ENCODE measurements at regions not wholly inside any gene's neighbourhood (a gene's known extent, or its start where the extent isn't known, plus 50 kb on each side); places are given as distances from the start of the nearest gene placed in this dataset.

DNA sequence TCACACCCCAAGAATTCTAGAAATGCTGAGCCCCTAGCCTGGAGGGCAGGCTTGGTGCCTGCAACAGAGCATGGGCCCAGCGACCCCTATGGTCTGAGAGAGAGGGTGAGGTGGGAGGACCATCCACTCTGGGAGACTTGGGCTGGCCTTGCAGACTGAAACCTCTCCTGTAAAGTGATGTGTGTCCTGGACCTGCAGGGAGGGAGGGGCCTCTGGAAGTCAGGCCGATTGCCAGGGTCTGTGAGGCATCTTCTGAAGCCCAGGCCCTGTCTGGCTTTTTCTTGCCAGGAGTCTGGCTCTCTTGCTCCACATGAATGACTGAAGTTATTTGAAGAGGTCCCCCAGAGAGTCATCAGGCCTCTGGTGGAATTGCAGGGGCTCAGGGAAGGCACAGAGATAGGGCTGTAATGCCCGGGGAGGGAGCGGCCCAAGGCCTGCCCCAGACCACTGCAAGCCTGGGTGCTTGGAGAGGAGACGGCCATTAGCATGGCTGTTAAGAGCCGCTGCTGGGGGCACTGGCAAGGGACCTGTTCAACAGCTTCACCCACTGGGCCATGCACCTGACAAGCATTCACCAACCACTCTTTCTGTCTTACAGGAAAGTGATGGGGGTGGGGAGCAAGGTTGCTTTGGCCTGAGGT lies 56.0 kb upstream of the CHRNA7 start:
- Histone ChIP-seq H3K27me3 (ENCODE audit: insufficient read depth, poor library complexity, severe bottlenecking) (peaks cover 15% of the 10 kb centered on the region), H3K4me3 (ENCODE audit: severe bottlenecking) (no peak overlapping the region), H3K27ac (ENCODE audit: poor library complexity, severe bottlenecking) (no peak overlapping the region), H3K4me1 (ENCODE audit: insufficient read depth, poor library complexity, severe bottlenecking) (peaks cover 2% of the 10 kb centered on the region), H3K36me3 (ENCODE audit: low read depth) (no peaks in the 10 kb centered on the region), H3K9me3 (ENCODE audit: severe bottlenecking) (no peaks in the 10 kb centered on the region)
- ATAC-seq (ENCODE audit: low read depth) (no peak), DNase-seq (ENCODE audit: low spot score) (no peak)
- TF ChIP-seq, protein P1, sequence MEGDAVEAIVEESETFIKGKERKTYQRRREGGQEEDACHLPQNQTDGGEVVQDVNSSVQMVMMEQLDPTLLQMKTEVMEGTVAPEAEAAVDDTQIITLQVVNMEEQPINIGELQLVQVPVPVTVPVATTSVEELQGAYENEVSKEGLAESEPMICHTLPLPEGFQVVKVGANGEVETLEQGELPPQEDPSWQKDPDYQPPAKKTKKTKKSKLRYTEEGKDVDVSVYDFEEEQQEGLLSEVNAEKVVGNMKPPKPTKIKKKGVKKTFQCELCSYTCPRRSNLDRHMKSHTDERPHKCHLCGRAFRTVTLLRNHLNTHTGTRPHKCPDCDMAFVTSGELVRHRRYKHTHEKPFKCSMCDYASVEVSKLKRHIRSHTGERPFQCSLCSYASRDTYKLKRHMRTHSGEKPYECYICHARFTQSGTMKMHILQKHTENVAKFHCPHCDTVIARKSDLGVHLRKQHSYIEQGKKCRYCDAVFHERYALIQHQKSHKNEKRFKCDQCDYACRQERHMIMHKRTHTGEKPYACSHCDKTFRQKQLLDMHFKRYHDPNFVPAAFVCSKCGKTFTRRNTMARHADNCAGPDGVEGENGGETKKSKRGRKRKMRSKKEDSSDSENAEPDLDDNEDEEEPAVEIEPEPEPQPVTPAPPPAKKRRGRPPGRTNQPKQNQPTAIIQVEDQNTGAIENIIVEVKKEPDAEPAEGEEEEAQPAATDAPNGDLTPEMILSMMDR (IDR thresholded peaks at IDR 0.05; ENCODE audit: poor library complexity, severe bottlenecking), result no peak

DNA sequence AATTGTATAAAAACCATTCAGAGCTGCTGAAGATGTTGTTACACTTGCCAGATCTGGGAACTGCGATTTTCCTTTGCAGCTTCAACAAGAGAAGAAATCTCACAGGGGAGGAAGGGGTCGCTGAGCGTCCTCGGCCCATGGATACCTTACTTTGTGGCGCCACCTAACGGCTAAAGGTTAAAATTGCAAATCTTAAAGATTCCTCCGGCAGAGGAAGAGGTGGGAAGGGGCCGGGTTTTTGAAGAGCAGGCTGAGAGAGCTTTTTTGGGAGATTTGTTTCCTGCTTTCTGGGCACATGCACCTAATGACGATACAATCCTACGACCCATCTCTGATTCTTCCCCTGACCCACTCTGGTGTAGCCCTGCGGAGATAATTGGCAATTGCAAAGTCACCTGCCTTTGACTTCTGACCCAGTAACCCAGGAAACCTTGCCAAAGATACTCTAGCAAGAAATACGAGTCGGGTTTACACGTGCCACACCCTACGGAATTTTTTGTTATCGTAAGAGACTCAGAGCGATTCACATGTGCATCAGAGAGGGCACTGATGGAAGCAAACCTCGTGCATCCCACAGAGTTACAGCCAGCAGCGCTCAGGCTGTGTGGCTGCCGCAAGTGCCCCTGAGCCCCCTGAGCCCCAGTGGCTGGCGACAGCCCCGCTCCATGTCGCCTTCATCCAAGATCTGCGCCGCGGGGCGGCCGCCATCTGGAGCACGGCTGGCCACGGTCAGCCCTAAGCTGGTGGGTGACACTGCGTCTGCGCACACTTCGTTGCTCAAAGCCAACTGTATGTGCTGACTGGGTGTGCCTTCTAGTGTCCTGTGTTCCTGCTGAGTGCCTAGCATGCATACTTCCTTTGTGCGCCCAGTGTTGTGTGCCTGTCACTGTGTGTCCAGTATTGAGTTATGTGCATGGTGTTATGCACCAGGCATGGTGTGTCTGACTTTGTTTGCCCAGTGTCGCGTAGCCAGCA lies 55.2 kb upstream of the CHRNA7 start:
- Histone ChIP-seq H3K27me3 (ENCODE audit: insufficient read depth, poor library complexity, severe bottlenecking) (peaks cover 6% of the 10 kb centered on the region), H3K4me1 (ENCODE audit: insufficient read depth, poor library complexity, severe bottlenecking) (peaks cover 2% of the 10 kb centered on the region), H3K4me3 (ENCODE audit: severe bottlenecking) (peak overlapping the region; percentile 2), H3K36me3 (ENCODE audit: low read depth) (no peaks in the 10 kb centered on the region), H3K9me3 (ENCODE audit: severe bottlenecking) (no peaks in the 10 kb centered on the region), H3K27ac (ENCODE audit: poor library complexity, severe bottlenecking) (no peak overlapping the region)
- no peak for DNase-seq (ENCODE audit: low spot score)
- TF ChIP-seq, protein P1 (IDR thresholded peaks at IDR 0.05; ENCODE audit: poor library complexity, severe bottlenecking), result peak; percentile 91
- peak; percentile 47 for ATAC-seq (ENCODE audit: low read depth)

DNA sequence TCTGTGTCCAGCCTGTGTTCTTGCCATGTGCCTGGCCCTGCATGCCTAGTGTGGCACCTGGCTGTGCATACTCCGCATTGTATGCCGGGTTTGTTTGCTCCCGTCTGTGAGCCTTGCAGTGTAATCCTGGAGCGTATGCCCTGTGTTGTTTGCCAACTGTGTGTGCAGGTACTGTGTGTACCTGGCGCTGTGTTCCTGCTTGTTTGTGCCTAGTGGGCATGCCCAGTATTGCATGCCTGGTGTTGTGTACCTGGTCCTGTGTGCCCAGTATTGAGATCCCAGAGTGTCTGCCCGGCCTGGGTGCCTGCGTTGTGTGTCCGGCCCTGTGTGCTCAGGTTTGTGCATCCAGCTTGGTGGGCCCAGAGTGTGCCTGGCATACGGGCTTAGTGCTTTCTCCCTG lies 54.5 kb upstream of the CHRNA7 start:
- Histone ChIP-seq H3K4me1 (ENCODE audit: insufficient read depth, poor library complexity, severe bottlenecking) (peaks cover 2% of the 10 kb centered on the region), H3K27me3 (ENCODE audit: insufficient read depth, poor library complexity, severe bottlenecking) (peaks cover 5% of the 10 kb centered on the region), H3K4me3 (ENCODE audit: severe bottlenecking) (no peak overlapping the region), H3K27ac (ENCODE audit: poor library complexity, severe bottlenecking) (no peak overlapping the region), H3K36me3 (ENCODE audit: low read depth) (no peaks in the 10 kb centered on the region), H3K9me3 (ENCODE audit: severe bottlenecking) (no peaks in the 10 kb centered on the region)
- no peak for DNase-seq (ENCODE audit: low spot score)
- TF ChIP-seq, protein P1 (IDR thresholded peaks at IDR 0.05; ENCODE audit: poor library complexity, severe bottlenecking), result no peak
- peak; percentile 10; the same call in 2 of the 3 replicates for ATAC-seq (ENCODE audit: low read depth)

DNA sequence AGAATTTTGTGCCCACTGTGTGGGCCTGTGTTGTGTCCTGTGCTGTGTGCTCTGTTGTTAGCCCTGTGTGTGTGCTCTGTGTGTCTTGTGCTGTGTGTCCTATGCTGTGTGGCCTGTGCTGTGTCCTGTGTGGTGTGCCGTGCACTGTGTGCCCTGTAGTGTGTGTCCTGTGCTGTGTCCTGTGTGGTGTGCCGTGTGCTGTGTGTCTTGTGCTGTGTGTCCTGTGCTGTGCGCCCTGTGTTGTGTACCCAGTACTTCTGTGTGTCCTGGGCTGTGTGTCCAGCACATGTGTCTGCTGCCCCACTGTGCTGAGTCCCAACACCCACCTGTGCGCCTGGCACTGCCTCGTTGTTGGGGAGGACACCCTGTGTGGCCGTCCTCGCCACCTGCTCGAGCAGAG lies 53.2 kb upstream of the CHRNA7 start:
- DNase-seq (ENCODE audit: low spot score) (no peak), ATAC-seq (ENCODE audit: low read depth) (no peak)
- TF ChIP-seq, protein P1 (IDR thresholded peaks at IDR 0.05; ENCODE audit: poor library complexity, severe bottlenecking), result no peak
- Histone ChIP-seq H3K27ac (ENCODE audit: poor library complexity, severe bottlenecking) (no peak overlapping the region), H3K36me3 (ENCODE audit: low read depth) (no peaks in the 10 kb centered on the region), H3K4me1 (ENCODE audit: insufficient read depth, poor library complexity, severe bottlenecking) (peaks cover 2% of the 10 kb centered on the region), H3K4me3 (ENCODE audit: severe bottlenecking) (no peak overlapping the region), H3K9me3 (ENCODE audit: severe bottlenecking) (no peaks in the 10 kb centered on the region), H3K27me3 (ENCODE audit: insufficient read depth, poor library complexity, severe bottlenecking) (peaks cover 8% of the 10 kb centered on the region)
